SK-N-SH (cell line): ENCODE measurements at regions not wholly inside any gene's neighbourhood (a gene's known extent, or its start where the extent isn't known, plus 50 kb on each side); places are given as distances from the start of the nearest gene placed in this dataset.

Experiments used
- CTCF ChIP-seq: fragments of 200-600 bp; sonication (generic); IDR thresholded peaks from 2 replicates; pipeline ENCODE4 v1.6.1; 2017; ENCODE audit warnings: antibody characterized with exemption, mild to moderate bottlenecking, moderate library complexity
- GATA2 ChIP-seq: sonication (generic); formaldehyde crosslinking; IDR thresholded peaks from 2 replicates; pipeline ENCODE4 v1.5.0; 2020; ENCODE audit warnings: mild to moderate bottlenecking, missing genetic modification reagents
- RFX5 ChIP-seq: IDR thresholded peaks from 2 replicates; pipeline ENCODE4 v1.6.1; 2012; ENCODE audit warnings: mild to moderate bottlenecking, improper control_type of control experiment, low read length
- TCF12 ChIP-seq: IDR thresholded peaks from 2 replicates; pipeline ENCODE4 v1.4.0; 2012
- YY1 ChIP-seq: IDR thresholded peaks from 2 replicates; pipeline ENCODE4 v1.4.0; 2012; ENCODE audit warnings: low read depth, mild to moderate bottlenecking
- TF ChIP-seq, protein P1 (sequence below): IDR thresholded peaks from 2 replicates; pipeline ENCODE4 v1.4.0; 2012; ENCODE audit warnings: low read depth, borderline replicate concordance

- TF ChIP-seq, protein P1, sequence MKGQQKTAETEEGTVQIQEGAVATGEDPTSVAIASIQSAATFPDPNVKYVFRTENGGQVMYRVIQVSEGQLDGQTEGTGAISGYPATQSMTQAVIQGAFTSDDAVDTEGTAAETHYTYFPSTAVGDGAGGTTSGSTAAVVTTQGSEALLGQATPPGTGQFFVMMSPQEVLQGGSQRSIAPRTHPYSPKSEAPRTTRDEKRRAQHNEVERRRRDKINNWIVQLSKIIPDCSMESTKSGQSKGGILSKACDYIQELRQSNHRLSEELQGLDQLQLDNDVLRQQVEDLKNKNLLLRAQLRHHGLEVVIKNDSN, result no peak
- TF ChIP-seq TCF12, result no peak
- TF ChIP-seq YY1, result no peak
- TF ChIP-seq CTCF, result no peak
- no peak for TF ChIP-seq GATA2 (CRISPR knock-in tag)
- no peak for TF ChIP-seq RFX5
Measured at GRCh38 chr4:136823020-136823419, 709.3 kb downstream of the PCDH18 start.
